GM18505 (cell line): ENCODE measurements at regions not wholly inside any gene's neighbourhood (a gene's known extent, or its start where the extent isn't known, plus 50 kb on each side); places are given as distances from the start of the nearest gene placed in this dataset.

Experiments
- ATAC-seq: cut with Tn5 transposase; IDR thresholded peaks from one replicate; pipeline ENCODE4 v1.9.1; 2021; ENCODE audit not compliant: unreplicated experiment
- POLR2A ChIP-seq: IDR thresholded peaks from 4 replicates; pipeline ENCODE4 v1.6.1; 2011; ENCODE audit warnings: borderline replicate concordance; ENCODE audit not compliant: insufficient read depth, insufficient read length; ENCODE audit errors: extremely low read depth

DNA sequence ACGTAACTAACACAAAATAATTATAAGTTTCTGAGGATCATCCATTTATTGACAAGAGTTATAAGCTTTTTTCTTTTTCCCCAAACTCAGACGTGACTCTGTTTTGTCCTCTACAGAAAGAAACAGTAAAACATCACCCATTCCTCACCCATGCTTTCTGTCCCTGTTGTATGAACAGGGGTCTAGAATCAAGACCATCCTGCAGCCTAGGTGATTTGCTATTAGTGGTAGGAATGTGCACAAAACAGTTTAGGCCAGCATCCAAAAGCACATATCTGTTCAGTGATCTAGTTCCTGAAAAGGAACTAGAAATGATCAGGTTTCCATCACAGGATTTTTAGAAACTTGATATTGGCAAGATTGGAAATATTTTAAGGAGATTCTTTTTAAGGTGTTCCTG is 527.6 kb downstream of the SOX2 start:
- TF ChIP-seq POLR2A = no peak
- no peak for ATAC-seq

DNA sequence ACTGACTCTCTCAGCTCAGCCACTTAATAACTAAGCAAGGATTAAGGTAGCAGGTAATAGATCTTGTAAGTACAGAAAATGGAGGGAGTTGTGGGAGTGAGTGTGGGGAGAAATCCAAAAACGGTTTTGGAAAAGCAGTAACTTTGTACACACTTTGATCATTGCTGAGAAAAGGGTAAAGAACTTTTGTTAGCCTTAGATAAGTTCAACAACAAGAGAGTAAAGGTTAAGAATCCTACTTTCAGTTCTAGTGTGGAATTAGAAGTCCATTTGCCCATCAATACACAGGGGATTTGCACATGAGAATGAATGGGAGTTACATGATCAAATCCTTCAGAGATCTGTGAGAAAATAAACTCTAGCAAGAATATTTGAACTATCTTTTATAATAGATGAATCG is 528.7 kb downstream of the SOX2 start:
- no peak for ATAC-seq
- TF ChIP-seq POLR2A = no peak

DNA sequence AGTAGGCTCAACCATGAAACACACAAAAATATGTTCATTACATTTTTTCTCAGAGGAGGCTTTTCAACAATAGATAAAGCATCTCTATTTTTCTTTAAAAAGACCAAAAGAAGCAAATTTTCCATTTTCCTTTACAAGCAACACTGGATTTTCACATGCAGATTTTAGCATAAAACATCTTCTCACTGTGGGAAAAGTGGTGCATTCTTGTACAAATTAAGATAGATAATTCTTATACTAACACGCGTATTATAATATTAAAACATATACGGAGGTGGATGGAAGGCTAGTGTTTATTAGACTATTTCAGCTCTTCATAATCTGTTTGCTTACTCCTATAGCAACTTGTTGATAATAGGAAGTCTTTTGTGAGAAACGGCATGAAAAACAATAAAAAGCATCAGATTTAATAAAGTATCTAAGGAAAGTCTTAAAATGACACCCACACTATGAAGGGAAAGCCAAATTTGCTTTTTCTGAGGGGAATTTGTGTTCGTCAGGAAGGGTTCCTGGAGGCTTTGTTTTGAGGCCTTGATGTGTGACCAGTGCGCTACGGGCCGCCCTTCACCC is 529.6 kb downstream of the SOX2 start:
- no peak for ATAC-seq
- TF ChIP-seq POLR2A = no peak

DNA sequence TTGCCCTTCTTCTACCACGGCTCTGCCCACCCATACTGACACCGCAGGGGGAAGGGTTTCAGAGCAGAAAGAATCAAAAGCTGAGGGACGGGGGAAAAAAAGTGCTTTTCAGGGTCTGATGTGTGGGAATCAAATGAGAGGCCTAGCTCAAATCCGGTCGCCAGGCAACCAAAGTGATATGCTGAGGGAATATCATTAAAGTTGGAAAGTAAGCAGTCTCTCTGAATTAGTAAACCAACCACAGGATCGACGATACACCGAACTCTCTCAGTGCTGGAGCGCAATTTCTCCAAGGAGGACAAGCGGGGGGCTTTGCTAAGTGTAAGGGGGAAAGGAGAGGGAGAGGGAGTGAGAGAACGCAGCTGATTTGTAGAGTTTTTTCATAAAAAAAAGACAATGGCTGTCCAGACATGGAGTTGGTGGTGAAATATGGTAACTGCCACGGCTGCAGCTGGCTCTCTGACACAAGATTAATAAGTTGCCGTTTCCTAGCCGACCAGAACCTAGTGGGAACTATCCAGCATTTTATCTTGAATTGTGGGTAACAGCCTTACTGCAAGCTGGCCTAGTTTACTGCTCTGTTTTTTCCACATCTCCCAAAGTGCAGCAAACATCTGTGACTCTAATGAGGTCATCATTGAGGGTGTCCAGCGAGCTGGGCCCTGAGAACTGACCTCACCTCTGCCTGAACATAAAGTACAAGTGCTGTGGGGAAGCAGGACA is 530.2 kb downstream of the SOX2 start:
- no peak for TF ChIP-seq POLR2A
- ATAC-seq = no peak

DNA sequence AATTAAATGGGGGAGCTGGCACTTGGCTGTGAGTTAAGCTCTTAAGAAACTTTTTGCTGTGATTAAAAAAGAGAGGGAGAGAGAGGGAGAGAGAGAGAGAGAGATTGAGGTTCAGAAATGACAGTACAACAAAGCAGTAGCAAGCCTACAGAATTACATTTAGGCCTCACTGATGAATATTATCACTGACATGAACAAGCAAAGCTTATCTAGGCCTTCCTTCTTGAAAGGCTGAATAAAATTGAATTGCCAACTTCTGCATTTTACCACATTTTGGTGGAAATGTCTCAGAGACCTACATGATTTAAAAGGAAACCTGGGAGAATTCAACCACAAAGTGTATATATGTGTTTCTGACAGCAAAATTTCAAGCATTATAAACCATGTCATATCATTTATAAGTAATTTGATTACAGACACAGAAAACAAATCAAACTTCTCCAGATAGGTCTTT is 530.8 kb downstream of the SOX2 start:
- no peak for ATAC-seq
- no peak for TF ChIP-seq POLR2A

DNA sequence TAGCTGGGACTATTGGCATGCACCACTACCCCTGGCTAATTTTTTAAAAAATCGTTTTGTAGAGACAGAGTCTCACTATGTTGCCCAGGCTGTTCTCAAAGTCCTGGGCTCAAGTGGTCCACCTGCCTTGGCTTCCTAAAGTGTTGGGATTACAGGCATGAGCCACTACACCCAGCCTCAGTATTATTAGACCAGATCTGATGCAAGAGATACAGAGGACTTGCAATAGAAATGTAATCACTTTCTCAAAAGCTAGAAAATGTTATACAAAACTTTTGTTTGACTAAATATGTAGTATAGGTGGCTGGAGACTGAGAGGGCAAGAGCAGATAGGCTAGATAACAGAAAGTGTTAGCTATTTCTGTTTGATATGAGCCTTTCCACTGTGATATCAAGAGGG is 531.9 kb downstream of the SOX2 start:
- TF ChIP-seq POLR2A = no peak
- ATAC-seq = no peak

DNA sequence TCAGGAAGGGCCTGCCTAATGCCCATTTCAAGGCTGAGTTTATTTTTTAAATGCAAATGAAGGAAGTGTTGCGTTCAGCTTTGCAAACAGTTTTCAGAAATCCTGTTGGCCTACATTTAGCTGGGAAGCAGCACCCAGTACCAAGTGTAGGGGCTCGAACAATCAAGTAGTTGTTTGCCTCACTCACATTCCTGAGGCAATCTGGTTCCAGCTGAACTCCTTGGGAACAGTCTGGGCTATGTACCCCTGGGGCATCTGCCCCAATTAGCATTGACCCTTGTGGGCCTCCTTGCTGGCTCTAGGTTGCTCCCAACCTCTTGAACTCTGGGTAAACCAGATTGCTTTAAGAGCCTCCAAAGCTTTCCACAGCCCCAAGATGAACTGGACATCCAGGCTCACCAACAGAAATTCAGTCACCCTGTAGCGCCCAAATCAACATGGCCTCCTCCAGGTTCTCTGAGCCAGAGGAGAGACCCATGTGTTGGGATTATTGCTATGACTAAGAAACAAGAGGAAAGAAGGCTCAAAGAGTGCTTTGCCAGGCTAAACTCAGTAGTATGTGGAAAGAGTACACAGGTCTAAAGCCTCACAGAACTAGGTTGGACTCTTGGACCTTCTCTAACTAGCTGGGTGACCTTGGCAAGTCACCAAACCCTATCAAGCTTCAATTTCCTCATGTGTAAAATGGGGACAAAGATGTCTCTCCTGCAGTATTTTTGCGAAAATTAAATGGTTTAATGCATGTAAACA is 532.7 kb downstream of the SOX2 start:
- no peak for ATAC-seq
- TF ChIP-seq POLR2A = no peak

DNA sequence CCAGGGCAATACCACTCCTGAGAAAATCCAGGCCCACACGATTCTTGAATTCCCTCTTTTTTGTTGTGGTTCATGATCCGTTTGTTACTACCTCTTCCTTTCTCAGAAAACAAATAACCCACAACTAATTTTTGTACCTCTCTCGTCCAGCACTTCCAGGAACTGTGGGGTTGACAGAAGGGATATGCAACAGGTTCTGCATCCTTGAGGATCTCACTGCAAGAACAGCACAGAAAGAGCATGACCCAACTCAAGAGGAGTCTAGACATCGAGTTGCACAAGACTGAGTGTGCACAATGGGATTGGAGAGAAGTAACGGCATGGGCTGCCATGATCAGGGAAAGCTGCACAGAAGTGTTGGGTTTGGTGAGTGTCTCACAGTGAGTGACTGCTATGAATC is 533.3 kb downstream of the SOX2 start:
- TF ChIP-seq POLR2A = no peak
- ATAC-seq = no peak

DNA sequence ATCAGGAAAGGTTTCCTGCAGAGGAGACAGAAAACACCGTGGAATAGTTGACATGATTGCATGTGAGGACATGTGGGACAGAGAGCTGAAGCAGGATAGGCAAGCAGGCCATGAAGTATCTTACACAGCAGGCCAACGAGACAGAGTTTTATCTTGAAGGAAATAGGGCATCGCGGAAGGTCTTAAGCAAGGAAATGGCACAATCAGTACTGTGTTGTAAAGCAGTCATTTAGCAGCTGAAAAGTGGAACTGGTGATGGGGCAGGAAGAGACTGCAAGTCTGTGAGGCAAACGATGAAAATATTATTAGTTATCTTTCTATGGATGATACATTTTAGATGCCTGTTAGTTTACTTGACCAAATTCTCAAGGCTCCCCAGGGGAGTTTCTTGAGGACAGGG is 535.1 kb downstream of the SOX2 start:
- no peak for TF ChIP-seq POLR2A
- ATAC-seq = no peak

DNA sequence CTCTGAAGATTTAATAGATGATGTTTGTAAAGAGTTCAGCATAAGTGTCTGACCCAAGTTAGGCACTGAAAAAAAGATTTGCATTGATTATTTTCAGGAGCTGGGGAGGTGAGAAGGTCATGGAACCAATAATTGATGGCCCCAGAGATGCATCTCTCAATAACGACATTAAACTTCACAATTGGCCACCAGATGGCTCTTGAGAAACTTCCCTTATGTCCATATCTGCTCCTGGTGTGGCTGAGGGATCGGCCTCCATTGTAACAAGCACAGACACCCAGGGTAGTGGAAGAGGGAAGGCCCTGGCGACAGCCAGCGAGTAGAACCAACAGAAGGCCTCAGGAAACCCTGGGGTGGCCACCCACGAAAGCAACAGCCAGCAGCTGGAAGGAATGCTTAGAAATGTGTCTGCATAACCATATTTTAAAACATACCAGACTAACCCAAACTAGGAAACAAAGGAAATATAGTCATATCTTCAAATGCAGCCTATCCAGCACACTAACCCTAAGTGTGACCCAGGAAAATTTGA is 536.7 kb downstream of the SOX2 start:
- no peak for ATAC-seq
- no peak for TF ChIP-seq POLR2A

DNA sequence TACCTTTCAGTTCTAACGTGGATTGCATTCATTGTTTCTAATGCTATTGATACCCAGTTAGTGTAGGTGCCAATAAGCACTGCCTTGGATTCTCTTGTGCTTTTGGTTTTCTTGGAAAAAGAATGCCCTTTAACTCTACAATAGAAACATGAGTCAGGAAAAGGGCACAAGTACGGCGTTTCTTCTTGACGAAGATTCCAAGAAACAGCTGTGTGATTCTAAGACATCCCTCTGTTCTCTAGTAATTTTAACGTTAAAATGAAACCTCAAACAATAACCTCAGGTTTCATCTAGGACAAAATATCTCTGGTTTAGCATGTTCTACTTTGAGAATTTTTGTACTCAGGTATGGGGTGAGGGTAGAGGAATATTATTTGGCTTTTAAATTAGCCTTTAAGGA is 540.5 kb upstream of the ATP11B start:
- no peak for ATAC-seq
- TF ChIP-seq POLR2A = no peak

DNA sequence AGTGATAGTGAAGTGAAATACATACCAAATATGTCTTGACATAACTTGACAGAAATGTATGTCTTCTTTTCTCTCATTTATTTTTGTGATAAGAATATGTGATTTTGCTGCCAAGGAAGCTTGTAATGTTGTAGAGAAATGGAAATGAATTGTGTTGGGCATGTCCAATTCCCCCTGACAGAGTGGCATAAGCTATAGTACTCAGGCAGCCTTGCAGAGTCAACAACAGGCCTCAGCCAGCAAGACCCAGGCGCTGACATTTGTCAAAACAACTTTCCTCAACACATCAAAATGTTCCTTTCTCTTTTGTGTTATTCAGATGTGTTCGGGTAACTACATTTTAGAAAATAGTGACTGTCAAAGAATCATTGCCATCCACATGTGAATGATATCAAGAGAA is 538.1 kb upstream of the ATP11B start:
- no peak for TF ChIP-seq POLR2A
- no peak for ATAC-seq

DNA sequence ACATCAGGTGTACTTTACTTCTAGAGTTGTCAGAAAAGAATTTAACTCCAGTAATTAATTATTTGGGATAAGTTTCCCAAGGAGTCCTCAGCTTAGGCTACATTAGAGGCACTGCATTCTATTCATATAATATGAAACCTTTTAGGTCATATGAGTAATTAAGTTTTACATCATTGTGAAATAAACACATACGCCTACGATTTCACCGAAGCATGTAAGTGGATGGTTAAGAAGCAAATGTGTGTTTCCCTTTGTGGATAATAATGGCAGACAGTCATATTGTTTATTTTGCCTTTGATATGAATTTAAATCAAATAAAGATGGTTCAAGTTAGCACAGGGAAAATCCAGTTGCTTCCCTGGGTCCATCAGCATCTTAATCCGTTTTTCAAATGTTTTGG is 535.9 kb upstream of the ATP11B start:
- TF ChIP-seq POLR2A = no peak

More for the DNA sequence above, 535.9 kb upstream of the ATP11B start:
- ATAC-seq = no peak
